Esophagus (tissue), 2 donors: ENCODE measurements at regions not wholly inside any gene's neighbourhood (a gene's known extent, or its start where the extent isn't known, plus 50 kb on each side); places are given as distances from the start of the nearest gene placed in this dataset.
"Not testable (repeated sequence)": the region's sequence is repeated elsewhere in the genome, so short reads cannot be mapped to it uniquely, and the experiment has no call there.

Experiments used
- H3K27ac ChIP-seq, 2 donors: one replicate each; pipeline ENCODE4 v1.5.1; 2013; ENCODE audit warnings: low read depth in 2 of 2, mild to moderate bottlenecking in 2 of 2, inconsistent platforms in 1 of 2, low read length in 1 of 2, moderate library complexity in 1 of 2
- H3K27me3 ChIP-seq, 2 donors: one replicate each; pipeline ENCODE4 v1.6.1; 2013; ENCODE audit warnings: low read length in 2 of 2, control low read depth in 1 of 2, mild to moderate bottlenecking in 1 of 2; ENCODE audit not compliant: insufficient read depth in 2 of 2, control insufficient read depth in 1 of 2
- H3K36me3 ChIP-seq, 2 donors: one replicate each; pipeline ENCODE4 v1.6.1; 2013; ENCODE audit warnings: low read length in 1 of 2; ENCODE audit not compliant: control insufficient read depth in 2 of 2, insufficient read depth in 2 of 2
- H3K4me1 ChIP-seq, 2 donors: one replicate each; pipeline ENCODE4 v1.6.1; 2013; ENCODE audit warnings: low read length in 1 of 2; ENCODE audit not compliant: control insufficient read depth in 2 of 2, insufficient read depth in 2 of 2
- H3K4me3 ChIP-seq, 2 donors: one replicate each; pipeline ENCODE4 v1.5.1; 2013; ENCODE audit warnings: low read length in 2 of 2, mild to moderate bottlenecking in 2 of 2, low read depth in 1 of 2, moderate library complexity in 1 of 2
- H3K9me3 ChIP-seq, 2 donors: one replicate each; pipeline ENCODE4 v1.6.1; 2013; ENCODE audit warnings: mild to moderate bottlenecking in 2 of 2, low read depth in 1 of 2, low read length in 1 of 2, moderate library complexity in 1 of 2; ENCODE audit not compliant: control insufficient read depth in 2 of 2, insufficient read depth in 1 of 2
- WGBS, 2 donors: extraction: QIAGEN DNeasy Blood & Tissue Kit; methylation state at CpG; one replicate each; pipeline ENCODE4 v1.1.7; 2013; 5-methylcytosine and 5-hydroxymethylcytosine counted together
- donor health status: healthy with polysubstance abuse.
- donor health status: Bipolar disorder and iron deficiency.

GRCh38 chr5:23147625-23148024 is 294.5 kb upstream of the CDH12 start:
- Histone ChIP-seq H3K36me3 (no peaks in the 10 kb centered on the region), H3K9me3 (peaks cover 0 to 9% of the 10 kb centered on the region in 2 donors), H3K27ac (no peak overlapping the region), H3K27me3 (no peaks in the 10 kb centered on the region), H3K4me3 (no peak overlapping the region), H3K4me1 (no peaks in the 10 kb centered on the region)
- 81 to 85% methylated on average over 5 of the region's 5 CpGs for WGBS, 2 donors

- Histone ChIP-seq H3K27me3 (no peaks in the 10 kb centered on the region), H3K4me1 (no peaks in the 10 kb centered on the region), H3K27ac (no peak overlapping the region), H3K4me3 (no peak overlapping the region), H3K36me3 (no peaks in the 10 kb centered on the region), H3K9me3 (peaks cover 0 to 9% of the 10 kb centered on the region in 2 donors)
- WGBS, 2 donors, result 94 to 96% methylated on average over 11 of the region's 11 CpGs
Measured at GRCh38 chr5:23146183-23146582, 293.0 kb upstream of the CDH12 start.

GRCh38 chr5:23139338-23140171 is 286.4 kb upstream of the CDH12 start:
- Histone ChIP-seq H3K9me3 (no peaks in the 10 kb centered on the region), H3K36me3 (no peaks in the 10 kb centered on the region), H3K27me3 (no peaks in the 10 kb centered on the region), H3K27ac (no peak overlapping the region), H3K4me1 (no peaks in the 10 kb centered on the region), H3K4me3 (no peak overlapping the region)
- WGBS, 2 donors, result 6% methylated on average over 4 of the region's 4 CpGs

- H3K4me3 ChIP-seq, result no peak overlapping the region
- no peaks in the 10 kb centered on the region for H3K9me3 ChIP-seq
- H3K36me3 ChIP-seq, result no peaks in the 10 kb centered on the region
- 82 to 89% methylated on average over 2 of the region's 2 CpGs for WGBS, 2 donors
- no peaks in the 10 kb centered on the region for H3K27me3 ChIP-seq
- H3K27ac ChIP-seq, result no peak overlapping the region
- no peaks in the 10 kb centered on the region for H3K4me1 ChIP-seq
Measured at GRCh38 chr5:23136958-23137357, 283.8 kb upstream of the CDH12 start.

GRCh38 chr5:23132231-23132630 is 279.1 kb upstream of the CDH12 start:
- Histone ChIP-seq H3K36me3 (no peaks in the 10 kb centered on the region), H3K27ac (no peak overlapping the region), H3K4me3 (no peak overlapping the region), H3K9me3 (peaks cover 0 to 2% of the 10 kb centered on the region in 2 donors), H3K27me3 (no peaks in the 10 kb centered on the region), H3K4me1 (no peaks in the 10 kb centered on the region)
- 78 to 80% methylated on average over 2 of the region's 2 CpGs for WGBS, 2 donors

GRCh38 chr5:23112237-23112636 is 259.1 kb upstream of the CDH12 start:
- Histone ChIP-seq H3K4me1 (no peaks in the 10 kb centered on the region), H3K36me3 (no peaks in the 10 kb centered on the region), H3K27ac (no peak overlapping the region), H3K9me3 (no peaks in the 10 kb centered on the region), H3K27me3 (no peaks in the 10 kb centered on the region), H3K4me3 (no peak overlapping the region)

- Histone ChIP-seq H3K4me1 (no peaks in the 10 kb centered on the region), H3K9me3 (peaks cover 0 to 4% of the 10 kb centered on the region in 2 donors), H3K27me3 (no peaks in the 10 kb centered on the region), H3K27ac (no peak overlapping the region), H3K36me3 (no peaks in the 10 kb centered on the region), H3K4me3 (no peak overlapping the region)
- 82 to 89% methylated on average over 2 of the region's 2 CpGs for WGBS, 2 donors
Measured at GRCh38 chr5:23105021-23105420, 251.9 kb upstream of the CDH12 start.

- H3K4me3 ChIP-seq, result no peak overlapping the region
- no peak overlapping the region for H3K27ac ChIP-seq
- H3K27me3 ChIP-seq, result no peaks in the 10 kb centered on the region
- WGBS, 2 donors, result 88 to 90% methylated on average over 1 of the region's 1 CpG
- no peaks in the 10 kb centered on the region for H3K36me3 ChIP-seq
- no peaks in the 10 kb centered on the region for H3K4me1 ChIP-seq
- H3K9me3 ChIP-seq, result peaks cover 0 to 4% of the 10 kb centered on the region in 2 donors
Measured at GRCh38 chr5:23103566-23103965, 250.4 kb upstream of the CDH12 start.

GRCh38 chr5:23095418-23095817 is 242.3 kb upstream of the CDH12 start:
- WGBS, 2 donors, result 89 to 93% methylated on average over 7 of the region's 7 CpGs
- not testable (repeated sequence) for H3K27me3 ChIP-seq

GRCh38 chr5:23089286-23089685 is 236.1 kb upstream of the CDH12 start:
- WGBS, 2 donors, result 82 to 83% methylated on average over 6 of the region's 6 CpGs
- no peaks in the 10 kb centered on the region for H3K27me3 ChIP-seq
- no peak overlapping the region for H3K27ac ChIP-seq
- H3K9me3 ChIP-seq, result no peaks in the 10 kb centered on the region
- H3K36me3 ChIP-seq, result no peaks in the 10 kb centered on the region
- no peak overlapping the region for H3K4me3 ChIP-seq
- no peaks in the 10 kb centered on the region for H3K4me1 ChIP-seq

More at GRCh38 chr5:23095418-23095817, 242.3 kb upstream of the CDH12 start:
- not testable (repeated sequence) for H3K36me3 ChIP-seq, H3K4me3 ChIP-seq, H3K9me3 ChIP-seq, H3K27ac ChIP-seq, H3K4me1 ChIP-seq
